B cell (primary cell): ENCODE measurements at regions not wholly inside any gene's neighbourhood (a gene's known extent, or its start where the extent isn't known, plus 50 kb on each side); places are given as distances from the start of the nearest gene placed in this dataset.

ENCODE experiments used
- ATAC-seq: fragments of 200-7000 bp; cut with Tn5 transposase; one replicate; pipeline ENCODE4 v1.10.0; 2021; ENCODE audit warnings: low read depth, mild to moderate bottlenecking, moderate number of reproducible peaks, moderate library complexity
- CTCF ChIA-PET: fragments of 350-600 bp; sonication (Branson Sonifier 250); formaldehyde crosslinking; loops from one replicate; lab custom pipeline; 2021; ENCODE audit warnings: antibody characterized with exemption, inconsistent platforms; lab: Charles Lee
- POLR2A ChIA-PET: fragments of 350-600 bp; sonication (Branson Sonifier 250); formaldehyde crosslinking; loops from one replicate; lab custom pipeline; 2021; ENCODE audit warnings: antibody characterized with exemption; lab: Charles Lee
- DNase-seq: peaks from one replicate; pipeline ENCODE4 v3.0.0; 2013
- H2AFZ ChIP-seq: 2 replicates; pipeline ENCODE4 v1.6.1; 2012; ENCODE audit warnings: mild to moderate bottlenecking, low read depth, low read length; ENCODE audit not compliant: insufficient read depth, poor library complexity, severe bottlenecking
- H3K27ac ChIP-seq, 2 donors: 1 replicate in 1 of 2; 2 replicates in 1 of 2; pipeline ENCODE4 v1.5.1; 2012 to 2013; ENCODE audit warnings: low read length in 2 of 2, mild to moderate bottlenecking in 2 of 2, moderate library complexity in 1 of 2
- H3K27me3 ChIP-seq, 4 experiments: fragments of 200-600 bp in 1 of 4; sonication (generic) in 1 of 4; replicated peaks in 1 of 4; 1 replicate in 2 of 4; 2 replicates in 2 of 4; pipeline versions ENCODE4 v1.6.1 to v1.7.0; 2013 to 2016; ENCODE audit warnings: low read length in 3 of 4, mild to moderate bottlenecking in 2 of 4, mixed read lengths in 1 of 4, moderate library complexity in 1 of 4; ENCODE audit not compliant: insufficient read depth in 4 of 4, control insufficient read depth in 3 of 4; ENCODE audit errors: control extremely low read depth in 1 of 4
- H3K36me3 ChIP-seq, 2 experiments: replicated peaks in 1 of 2; 1 replicate in 1 of 2; 2 replicates in 1 of 2; pipeline versions ENCODE4 v1.6.1 to v1.7.1; 2013; ENCODE audit warnings: low read length in 1 of 2; ENCODE audit not compliant: insufficient read depth in 2 of 2, control insufficient read depth in 1 of 2; ENCODE audit errors: control extremely low read depth in 1 of 2, extremely low read depth in 1 of 2
- H3K4me1 ChIP-seq, 2 donors: fragments of 200-600 bp in 1 of 2; sonication (generic) in 1 of 2; 1 replicate in 1 of 2; 2 replicates in 1 of 2; pipeline versions ENCODE4 v1.5.1 to v1.6.1; 2013 to 2017; ENCODE audit warnings: low read length in 2 of 2; ENCODE audit not compliant: control insufficient read depth in 2 of 2, insufficient read depth in 2 of 2
- H3K4me2 ChIP-seq: replicated peaks from 2 replicates; pipeline ENCODE3; 2012; ENCODE audit warnings: mild to moderate bottlenecking, low read depth, low read length; ENCODE audit not compliant: poor library complexity, severe bottlenecking
- H3K4me3 ChIP-seq, 5 experiments: fragments of 200-600 bp in 1 of 5; sonication (generic) in 1 of 5; 1 replicate in 3 of 5; 2 replicates in 2 of 5; pipeline versions ENCODE4 v1.5.1 to v1.7.0; 2011 to 2016; ENCODE audit warnings: low read length in 4 of 5, mild to moderate bottlenecking in 4 of 5, low read depth in 2 of 5, control low read depth in 1 of 5, moderate library complexity in 1 of 5; ENCODE audit not compliant: insufficient read depth in 1 of 5; ENCODE audit errors: control extremely low read depth in 1 of 5, extremely low read depth in 1 of 5
- H3K79me2 ChIP-seq: fragments of 200-600 bp; sonication (generic); one replicate; pipeline ENCODE4 v1.6.0; 2016; ENCODE audit warnings: low read length; ENCODE audit not compliant: control insufficient read depth, insufficient read depth
- H3K9ac ChIP-seq: fragments of 200-600 bp; sonication (generic); 2 replicates; pipeline ENCODE4 v1.6.1; 2017; ENCODE audit warnings: mild to moderate bottlenecking, low read length, moderate library complexity
- H3K9me3 ChIP-seq, 3 donors: one replicate each; pipeline versions ENCODE4 v1.6.1 to v1.7.1; 2013; ENCODE audit warnings: low read length in 2 of 3; ENCODE audit not compliant: control insufficient read depth in 2 of 3, insufficient read depth in 1 of 3; ENCODE audit errors: control extremely low read depth in 1 of 3
- H4K20me1 ChIP-seq: 2 replicates; pipeline ENCODE4 v1.6.0; 2012; ENCODE audit warnings: mild to moderate bottlenecking, low read length; ENCODE audit not compliant: insufficient read depth, control insufficient read depth, poor library complexity, severe bottlenecking
- H3K27ac Mint-ChIP-seq: one replicate; pipeline ENCODE4 v1.8.0; 2021; ENCODE audit warnings: mixed read lengths
- H3K27me3 Mint-ChIP-seq: one replicate; pipeline ENCODE4 v1.8.0; 2021; ENCODE audit warnings: mixed read lengths
- H3K4me1 Mint-ChIP-seq: one replicate; pipeline ENCODE4 v1.8.0; 2021; ENCODE audit warnings: mixed read lengths
- H3K4me3 Mint-ChIP-seq: one replicate; pipeline ENCODE4 v1.8.0; 2021; ENCODE audit warnings: mixed read lengths
- H3K9me3 Mint-ChIP-seq: one replicate; pipeline ENCODE4 v1.8.0; 2022; ENCODE audit warnings: mixed read lengths; ENCODE audit not compliant: insufficient read depth
- CTCF ChIP-seq: fragments of 200-600 bp; IDR thresholded peaks from one replicate; pipeline ENCODE4 v1.8.0; 2022; ENCODE audit warnings: antibody characterized with exemption, mild to moderate bottlenecking
- EZH2 ChIP-seq: IDR thresholded peaks from 2 replicates; pipeline ENCODE4 v1.6.1; 2012; ENCODE audit warnings: borderline replicate concordance, low read depth, mild to moderate bottlenecking, moderate library complexity, low read length; ENCODE audit not compliant: insufficient read depth, poor library complexity, severe bottlenecking
- WGBS: methylation state at CpG from one replicate; pipeline ENCODE4 v1.1.5; 2013; ENCODE audit warnings: missing lambda C conversion rate; ENCODE audit not compliant: insufficient coverage; 5-methylcytosine and 5-hydroxymethylcytosine counted together
- intact Hi-C: fragments of 100-400 bp; cut with micrococcal nuclease; formaldehyde crosslinking; loops from one replicate; pipeline ENCODE4 v1.10.0; 2022

- no peak for DNase-seq
- H3K4me3 Mint-ChIP-seq: no peak overlapping the region
- H3K4me1 Mint-ChIP-seq: no peaks in the 10 kb centered on the region
- TF ChIP-seq CTCF (no peak), EZH2 (no peak)
- Histone ChIP-seq H3K4me1 (no peaks in the 10 kb centered on the region), H3K36me3 (no peaks in the 10 kb centered on the region), H2AFZ (no peak overlapping the region), H3K4me2 (no peak overlapping the region), H3K79me2 (no peaks in the 10 kb centered on the region), H3K27me3 (peaks cover 0 to 7% (median 2%) of the 10 kb centered on the region in 4 experiments), H3K9me3 (no peaks in the 10 kb centered on the region), H3K27ac (no peak overlapping the region), H4K20me1 (no peaks in the 10 kb centered on the region), H3K9ac (no peak overlapping the region), H3K4me3 (no peak overlapping the region)
- H3K9me3 Mint-ChIP-seq: no peaks in the 10 kb centered on the region
- H3K27me3 Mint-ChIP-seq: peaks cover 27% of the 10 kb centered on the region
- ATAC-seq: no peak
- ChIA-PET POLR2A (no interaction called here), CTCF (no interaction called here)
- H3K27ac Mint-ChIP-seq: no peak overlapping the region
- intact Hi-C loops: no loop called here
- WGBS: 92% methylated on average over 7 of the region's 7 CpGs
Measured at GRCh38 chr10:10951675-10952074, 66.0 kb upstream of the CELF2 start.

- Histone ChIP-seq H3K36me3 (no peaks in the 10 kb centered on the region), H3K27me3 (peaks cover 0 to 3% (median 1%) of the 10 kb centered on the region in 4 experiments), H3K27ac (no peak overlapping the region), H3K4me2 (no peak overlapping the region), H3K9ac (no peak overlapping the region), H2AFZ (no peak overlapping the region), H3K79me2 (no peaks in the 10 kb centered on the region), H3K4me3 (no peak overlapping the region), H3K4me1 (no peaks in the 10 kb centered on the region), H3K9me3 (no peaks in the 10 kb centered on the region), H4K20me1 (no peaks in the 10 kb centered on the region)
- intact Hi-C loops: no loop called here
- Mint-ChIP-seq H3K4me1 (no peaks in the 10 kb centered on the region), H3K9me3 (no peaks in the 10 kb centered on the region), H3K4me3 (no peak overlapping the region), H3K27ac (no peak overlapping the region), H3K27me3 (peaks cover 25% of the 10 kb centered on the region)
- DNase-seq: no peak
- ATAC-seq: no peak
- WGBS: no CpG with 5 or more reads among the region's 3 CpGs
- ChIA-PET POLR2A (no interaction called here), CTCF (interaction anchor here (0.8 to 1.6 kb wide), 2 partner anchors 30 to 54 kb away, joined by 3 read pairs; no protein-coding TSS in a partner anchor)
- TF ChIP-seq CTCF: no peak
- TF ChIP-seq EZH2: no peak
Measured at GRCh38 chr10:10952800-10953199, 64.9 kb upstream of the CELF2 start.
